HG03280 (cell line): ENCODE measurements at regions not wholly inside any gene's neighbourhood (a gene's known extent, or its start where the extent isn't known, plus 50 kb on each side); places are given as distances from the start of the nearest gene placed in this dataset.

Experiments
- ATAC-seq: cut with Tn5 transposase; IDR thresholded peaks from one replicate; pipeline ENCODE4 v1.9.1; 2021; ENCODE audit warnings: mild to moderate bottlenecking, moderate library complexity; ENCODE audit not compliant: unreplicated experiment

DNA sequence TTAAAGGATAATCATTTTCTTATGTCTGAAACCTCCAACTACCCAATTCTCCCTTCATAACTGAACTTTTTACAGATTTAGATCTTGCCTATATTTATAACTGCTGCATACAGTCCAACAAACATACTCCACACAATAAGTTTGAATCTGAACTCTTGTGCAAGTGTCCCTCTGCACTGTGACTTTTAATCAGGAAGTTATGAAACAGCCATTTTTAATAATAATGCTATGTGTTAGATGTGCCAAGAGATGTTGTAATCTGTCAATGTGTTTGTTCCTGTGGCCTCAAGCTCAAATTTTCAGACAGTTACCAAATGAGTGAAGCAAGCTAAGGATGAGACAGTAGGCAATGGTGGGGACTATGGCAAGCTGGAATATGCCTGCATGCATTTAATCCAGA lies 57.6 kb upstream of the MTAP start:
- ATAC-seq, result no peak

- no peak for ATAC-seq
Observed at GRCh38 chr9:21746550-21746949, 55.9 kb upstream of the MTAP start.

DNA sequence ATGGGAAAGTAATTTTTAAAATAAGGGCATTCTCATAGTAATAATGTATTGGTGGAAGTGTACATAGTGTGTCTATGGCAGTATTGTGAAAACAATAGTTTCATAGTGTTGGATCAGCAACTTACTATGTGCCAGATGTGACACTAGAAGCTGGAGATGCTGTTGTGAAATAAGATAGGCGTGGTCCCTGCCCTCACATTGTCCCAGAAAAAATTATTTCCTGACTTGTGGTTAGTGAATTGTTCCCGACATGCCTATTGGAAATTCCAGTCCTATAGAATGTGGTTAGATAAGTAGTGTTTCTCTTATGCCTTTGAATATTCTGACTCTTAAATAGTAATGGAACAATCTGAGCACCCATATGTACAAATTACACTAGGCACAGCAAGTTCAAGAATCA lies 55.3 kb upstream of the MTAP start:
- no peak for ATAC-seq

- no peak for ATAC-seq
Observed at GRCh38 chr9:21750021-21750735, 52.3 kb upstream of the MTAP start.

DNA sequence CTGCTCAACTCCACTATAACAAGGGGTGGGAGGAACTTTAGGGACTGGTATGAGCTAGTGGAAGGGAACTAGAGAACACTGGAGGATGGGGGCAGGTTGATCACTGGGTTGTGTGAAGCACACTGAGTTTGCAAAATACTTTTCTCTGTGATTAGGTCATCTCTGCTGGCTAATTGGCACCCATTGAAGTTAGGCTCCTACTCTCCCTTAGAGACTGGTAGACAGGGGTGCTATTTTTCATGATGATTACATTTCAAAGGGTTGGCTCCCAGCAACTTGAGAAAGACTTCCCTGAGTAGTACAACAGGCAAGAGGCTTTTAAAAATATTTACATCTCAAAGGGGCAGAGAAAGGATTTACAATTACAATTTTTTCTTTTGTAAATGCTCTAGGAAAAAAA lies 50.4 kb upstream of the MTAP start:
- no peak for ATAC-seq
